Fibroblast of pulmonary artery (primary cell): ENCODE measurements at regions not wholly inside any gene's neighbourhood (a gene's known extent, or its start where the extent isn't known, plus 50 kb on each side); places are given as distances from the start of the nearest gene placed in this dataset.
A peak's percentile ranks its signal among the peaks of the same experiment; 100 is the strongest.

Source experiments
- DNase-seq: peaks from one replicate; pipeline ENCODE4 v3.0.0-alpha.2; 2010; ENCODE audit warnings: low read depth
- H3K4me3 ChIP-seq: replicated peaks from 2 replicates; pipeline ENCODE4 v1.5.1; 2011; ENCODE audit warnings: low read depth, mild to moderate bottlenecking, control low read depth, low read length, moderate library complexity
- TF ChIP-seq, protein P1 (sequence below): IDR thresholded peaks from 2 replicates; pipeline ENCODE4 v1.5.1; 2011; ENCODE audit warnings: mild to moderate bottlenecking, control low read depth, low read length, inconsistent platforms; ENCODE audit errors: missing control alignments

DNA sequence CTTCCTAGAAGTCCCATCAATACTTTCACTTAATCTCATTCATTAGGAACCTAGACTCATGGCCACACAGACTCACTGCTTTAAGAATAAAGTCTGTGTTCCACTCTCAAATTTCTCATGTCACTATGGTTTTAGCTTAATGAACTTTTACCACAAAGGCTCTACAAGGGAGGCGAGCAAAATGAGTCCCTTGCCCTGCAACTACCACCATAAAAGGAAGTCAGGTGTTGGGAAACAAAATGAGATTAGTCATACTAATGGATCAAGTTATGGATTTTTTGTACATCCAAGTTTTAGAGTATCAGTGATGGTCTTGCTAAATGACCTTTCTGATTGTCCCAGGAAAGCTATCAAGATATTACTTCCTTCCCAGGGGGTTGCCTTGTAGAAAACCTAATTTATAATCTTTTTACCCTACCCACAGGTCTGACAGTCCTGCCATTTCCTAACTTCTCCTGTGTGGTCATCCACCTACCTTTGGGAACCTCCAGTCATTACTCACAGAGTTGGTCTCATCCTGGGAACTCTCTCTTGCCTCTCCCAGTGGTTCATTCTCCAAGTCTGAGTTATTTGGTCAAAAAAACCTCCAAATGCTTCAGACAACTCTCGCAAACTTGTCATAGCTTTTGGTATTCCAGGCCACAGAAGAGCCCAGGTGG is 51.8 kb upstream of the SLC16A1 start:
- TF ChIP-seq, protein P1, sequence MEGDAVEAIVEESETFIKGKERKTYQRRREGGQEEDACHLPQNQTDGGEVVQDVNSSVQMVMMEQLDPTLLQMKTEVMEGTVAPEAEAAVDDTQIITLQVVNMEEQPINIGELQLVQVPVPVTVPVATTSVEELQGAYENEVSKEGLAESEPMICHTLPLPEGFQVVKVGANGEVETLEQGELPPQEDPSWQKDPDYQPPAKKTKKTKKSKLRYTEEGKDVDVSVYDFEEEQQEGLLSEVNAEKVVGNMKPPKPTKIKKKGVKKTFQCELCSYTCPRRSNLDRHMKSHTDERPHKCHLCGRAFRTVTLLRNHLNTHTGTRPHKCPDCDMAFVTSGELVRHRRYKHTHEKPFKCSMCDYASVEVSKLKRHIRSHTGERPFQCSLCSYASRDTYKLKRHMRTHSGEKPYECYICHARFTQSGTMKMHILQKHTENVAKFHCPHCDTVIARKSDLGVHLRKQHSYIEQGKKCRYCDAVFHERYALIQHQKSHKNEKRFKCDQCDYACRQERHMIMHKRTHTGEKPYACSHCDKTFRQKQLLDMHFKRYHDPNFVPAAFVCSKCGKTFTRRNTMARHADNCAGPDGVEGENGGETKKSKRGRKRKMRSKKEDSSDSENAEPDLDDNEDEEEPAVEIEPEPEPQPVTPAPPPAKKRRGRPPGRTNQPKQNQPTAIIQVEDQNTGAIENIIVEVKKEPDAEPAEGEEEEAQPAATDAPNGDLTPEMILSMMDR: no peak
- no peak overlapping the region for H3K4me3 ChIP-seq
- DNase-seq: no peak

DNA sequence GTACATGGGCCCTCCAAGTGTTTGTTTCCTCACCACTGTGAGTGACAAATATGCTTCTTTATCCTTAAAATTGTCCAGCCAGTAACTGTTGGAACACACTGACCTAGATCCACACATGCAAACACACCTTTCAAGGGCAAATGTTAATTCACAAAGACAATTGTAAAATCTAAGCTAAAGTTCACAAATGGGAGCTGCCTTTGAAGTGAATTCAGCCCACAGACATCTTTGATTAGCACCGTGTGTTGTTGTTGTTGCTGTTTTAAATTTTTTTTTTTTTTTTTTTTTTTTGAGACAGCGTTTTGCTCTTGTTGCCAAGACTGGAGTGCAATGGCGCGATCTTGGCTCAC is 52.3 kb upstream of the SLC16A1 start:
- H3K4me3 ChIP-seq: no peak overlapping the region
- no peak for DNase-seq
- TF ChIP-seq, protein P1: no peak

DNA sequence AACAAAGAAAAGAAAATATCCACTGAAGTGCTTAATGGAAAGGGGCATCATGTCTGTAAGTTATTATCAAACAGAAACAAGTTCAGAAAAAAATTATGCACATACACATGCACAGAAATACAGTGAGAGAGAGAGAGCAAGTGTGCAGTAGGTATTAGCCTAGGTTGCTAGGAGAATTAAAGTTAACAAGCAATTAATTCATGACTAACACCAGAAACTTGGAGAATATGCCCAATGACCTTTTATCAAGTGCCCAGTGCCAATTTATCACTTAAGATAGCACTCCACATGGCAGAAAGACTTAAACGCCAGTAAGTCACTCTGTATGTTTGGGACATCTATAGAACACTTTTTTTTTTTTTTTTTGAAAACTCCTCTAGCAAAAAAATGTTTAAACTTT is 56.2 kb upstream of the SLC16A1 start:
- TF ChIP-seq, protein P1: no peak
- no peak overlapping the region for H3K4me3 ChIP-seq
- no peak for DNase-seq

DNA sequence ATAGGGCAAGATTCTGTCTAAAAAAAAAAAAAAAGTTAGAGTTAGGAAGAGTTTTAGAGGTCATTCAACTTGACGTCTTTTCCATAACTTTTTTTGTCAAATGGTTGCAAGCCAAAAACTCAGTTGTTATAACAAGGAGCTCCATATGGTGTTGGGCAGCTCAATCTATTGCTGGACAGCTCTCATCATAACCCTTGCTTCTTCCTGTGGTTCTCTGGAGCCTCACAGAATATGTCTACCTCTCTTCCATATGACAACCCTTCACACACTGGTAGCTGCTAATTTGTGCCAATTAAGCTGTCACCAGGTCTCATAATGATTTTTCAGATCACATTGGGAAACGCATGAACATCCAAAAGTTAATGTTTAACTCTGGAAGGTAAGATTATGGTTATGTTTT is 57.8 kb upstream of the SLC16A1 start:
- TF ChIP-seq, protein P1: no peak
- H3K4me3 ChIP-seq: no peak overlapping the region
- DNase-seq: no peak

DNA sequence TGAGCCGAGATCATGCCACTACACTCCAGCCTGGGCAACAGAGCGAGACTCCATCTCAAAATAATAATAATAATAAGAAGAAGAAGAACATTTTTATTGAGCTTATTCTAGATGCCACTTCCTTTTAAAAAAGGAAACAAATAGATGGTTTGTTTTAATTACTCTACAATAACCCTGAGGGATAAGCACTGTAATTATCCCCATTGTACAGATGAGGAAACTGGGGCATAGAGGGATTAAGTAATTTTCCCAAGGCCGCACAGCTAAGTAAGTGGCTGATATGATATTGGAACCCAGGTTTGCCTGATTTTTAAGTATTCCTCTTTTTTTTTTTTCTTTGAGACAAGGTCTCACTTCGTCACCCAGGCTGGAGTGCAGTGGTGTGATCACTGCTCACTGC is 58.5 kb upstream of the LRIG2 start:
- TF ChIP-seq, protein P1: no peak
- DNase-seq: no peak

DNA sequence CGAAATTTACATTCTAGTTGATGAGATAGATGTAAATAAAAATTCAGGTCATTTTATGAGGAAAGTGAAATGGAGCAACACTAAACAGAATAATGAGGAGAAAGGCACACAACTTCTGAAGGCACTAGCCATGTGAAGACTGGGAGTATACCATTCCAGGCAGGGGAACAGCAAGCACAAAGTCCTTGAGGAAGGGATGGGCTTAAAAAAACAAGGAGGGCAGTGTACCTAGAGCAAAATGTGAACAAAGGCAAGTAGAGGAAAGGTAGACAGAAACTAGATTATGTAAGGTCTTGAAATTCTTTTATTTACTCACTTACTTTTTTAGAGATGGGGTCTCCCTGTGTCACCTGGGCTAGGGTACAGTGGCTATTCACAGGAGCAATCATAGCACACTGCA is 54.1 kb upstream of the LRIG2 start:
- H3K4me3 ChIP-seq: no peak overlapping the region
- TF ChIP-seq, protein P1: no peak
- DNase-seq: no peak

More for the DNA sequence above, 58.5 kb upstream of the LRIG2 start:
- no peak overlapping the region for H3K4me3 ChIP-seq

DNA sequence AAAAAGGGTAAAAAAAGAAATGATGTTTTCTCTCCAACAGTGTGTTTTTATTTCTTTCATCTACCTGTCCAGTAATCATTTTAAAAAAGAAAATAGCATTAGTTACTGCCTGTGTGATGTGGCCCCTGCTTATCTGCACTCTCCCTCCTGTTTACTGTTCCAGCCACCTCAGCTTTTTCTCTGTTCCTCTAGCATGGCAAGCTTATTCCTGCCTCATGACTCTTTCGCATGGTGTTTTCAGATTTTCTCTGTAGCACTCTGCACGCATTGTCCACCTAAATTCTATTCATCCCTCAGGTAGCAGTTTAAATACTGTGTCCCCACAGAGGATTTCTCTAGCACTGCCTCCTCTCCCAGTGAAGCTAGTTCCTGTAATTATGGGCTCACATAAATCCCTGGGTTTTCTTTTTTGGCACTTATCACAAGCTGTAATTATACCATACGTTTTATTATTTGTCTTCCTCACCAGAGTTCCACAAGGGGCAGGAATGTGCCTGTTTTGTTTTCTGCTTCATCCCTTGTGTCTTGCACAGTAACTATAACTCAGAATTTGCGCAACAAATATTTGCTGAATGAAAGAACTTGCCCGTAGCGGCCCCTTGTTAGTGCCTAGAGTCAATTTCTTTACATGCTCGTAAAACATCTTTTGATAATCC is 51.4 kb upstream of the LRIG2 start:
- DNase-seq: peak; percentile 59
- H3K4me3 ChIP-seq: no peak overlapping the region

More for the DNA sequence above, 51.4 kb upstream of the LRIG2 start:
- TF ChIP-seq, protein P1: no peak
